HG02884 (cell line): ENCODE measurements at regions not wholly inside any gene's neighbourhood (a gene's known extent, or its start where the extent isn't known, plus 50 kb on each side); places are given as distances from the start of the nearest gene placed in this dataset.

Experiments used
- ATAC-seq: cut with Tn5 transposase; IDR thresholded peaks from one replicate; pipeline ENCODE4 v1.9.1; 2021; ENCODE audit warnings: mild to moderate bottlenecking, moderate library complexity; ENCODE audit not compliant: unreplicated experiment

GRCh38 chr10:129390726-129391125, 76.3 kb upstream of the MGMT start:
- no peak for ATAC-seq

DNA sequence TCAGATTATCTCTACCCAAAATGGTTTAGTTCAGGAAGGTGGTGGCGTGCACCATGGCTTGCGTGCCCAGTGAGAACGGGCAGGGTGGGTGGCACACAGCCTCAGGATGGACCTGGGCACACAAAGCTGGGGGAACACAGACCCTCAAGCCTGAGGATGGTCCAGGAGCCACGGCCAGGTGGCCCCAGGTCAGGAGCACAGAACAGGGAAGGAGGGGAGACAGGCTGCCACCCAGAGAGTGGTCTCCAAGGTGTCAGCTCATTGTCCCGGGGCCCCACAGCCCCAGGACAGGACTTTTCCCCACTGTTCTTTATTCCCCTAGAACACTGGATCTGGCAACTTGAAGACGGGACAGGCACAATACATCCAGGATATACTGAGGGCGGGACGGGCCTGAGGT, 75.6 kb upstream of the MGMT start:
- no peak for ATAC-seq

- no peak for ATAC-seq
These were observed 74.2 kb upstream of the MGMT start for GRCh38 chr10:129392855-129393254.

DNA sequence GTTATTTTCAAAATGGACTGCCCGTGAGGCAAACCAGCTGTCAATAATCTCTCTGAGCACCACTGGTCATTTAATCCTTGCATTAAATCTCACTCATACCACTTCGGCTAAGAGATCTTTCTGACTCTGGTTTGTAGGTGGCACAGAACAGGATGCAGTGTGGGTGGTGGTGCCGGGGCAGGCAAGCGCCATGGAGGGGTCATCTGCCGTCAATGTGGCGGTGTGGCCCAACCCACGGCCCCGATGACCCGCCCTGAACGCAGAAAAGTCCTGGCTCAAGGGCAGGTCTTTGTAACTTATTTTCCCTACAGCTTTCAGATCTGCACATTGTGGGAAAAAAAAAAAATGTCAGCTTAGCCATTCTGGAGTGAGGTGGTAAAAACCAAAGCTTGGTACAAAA, 73.2 kb upstream of the MGMT start:
- ATAC-seq, result no peak

GRCh38 chr10:129394518-129395328, 72.3 kb upstream of the MGMT start:
- ATAC-seq, result no peak

DNA sequence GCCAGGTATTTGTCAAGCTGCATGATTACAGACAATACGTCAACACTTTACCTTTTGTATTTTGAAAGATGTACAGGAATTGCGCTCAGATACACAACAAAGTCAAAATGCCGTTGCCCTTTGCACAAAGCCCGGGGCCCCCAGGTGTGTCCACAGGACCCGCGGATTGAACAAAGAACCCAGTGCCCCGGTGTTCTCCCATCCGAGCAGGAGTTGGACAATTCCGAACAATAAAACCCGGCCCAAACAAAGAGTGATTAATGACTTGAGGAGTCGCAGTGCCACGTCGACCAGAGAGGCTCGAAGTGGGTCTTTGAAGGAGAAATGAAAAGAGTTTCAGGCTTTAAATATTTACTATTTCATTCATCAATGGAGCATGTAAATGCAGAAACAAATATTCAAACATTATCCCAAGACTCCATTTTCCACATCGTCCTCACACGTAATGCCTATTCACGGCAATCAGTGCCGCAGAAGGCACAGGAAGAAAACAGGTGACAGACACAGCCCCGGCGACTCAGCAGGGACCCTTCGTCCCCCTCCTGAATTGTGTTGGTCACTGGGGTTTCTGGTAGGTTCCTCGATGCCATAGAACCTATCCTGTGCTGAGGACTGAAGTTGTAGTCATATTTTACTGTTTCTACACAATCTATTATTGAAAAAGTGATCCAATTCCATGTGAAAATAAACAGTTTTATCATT, 70.9 kb upstream of the MGMT start:
- ATAC-seq, result no peak

DNA sequence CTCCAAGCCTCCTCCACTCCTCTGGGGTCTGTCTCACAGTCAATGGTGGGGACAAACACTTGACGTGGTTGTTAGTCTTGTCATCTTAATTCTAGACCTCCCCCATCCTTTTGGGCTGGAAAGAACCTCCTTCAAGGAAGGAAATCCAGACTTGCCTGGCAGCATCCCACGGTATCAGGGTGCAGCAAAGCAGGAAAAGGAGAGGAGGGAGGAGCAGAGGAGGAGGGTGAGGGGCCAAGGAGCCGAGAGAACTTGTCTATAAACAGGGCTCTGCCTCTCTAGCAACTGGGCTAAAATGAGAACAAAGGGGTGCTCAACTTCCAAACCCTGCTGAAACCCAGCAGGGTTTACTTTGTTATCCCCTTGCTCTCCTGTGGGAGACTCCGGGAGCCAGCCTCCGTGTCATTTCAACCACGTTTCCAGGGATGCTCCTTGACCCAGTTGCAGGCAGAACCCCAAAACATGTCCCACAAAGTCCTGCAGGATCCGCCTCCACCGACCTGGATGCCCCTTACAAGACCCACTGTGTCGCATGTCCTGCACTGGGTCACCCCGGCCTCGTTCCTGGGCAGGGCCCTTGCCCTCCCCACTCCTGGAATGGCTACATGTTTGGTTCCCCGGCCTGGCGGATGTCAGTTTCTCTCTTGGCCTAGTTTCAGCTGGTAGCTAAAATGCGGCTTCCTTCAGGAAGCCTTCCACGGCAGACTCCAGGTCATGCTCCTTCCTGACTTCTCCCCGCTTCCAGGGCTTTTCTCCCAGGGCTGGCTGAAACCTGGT, 69.7 kb upstream of the MGMT start:
- ATAC-seq, result no peak

- no peak for ATAC-seq
These were observed 68.3 kb upstream of the MGMT start for GRCh38 chr10:129398711-129399141.

DNA sequence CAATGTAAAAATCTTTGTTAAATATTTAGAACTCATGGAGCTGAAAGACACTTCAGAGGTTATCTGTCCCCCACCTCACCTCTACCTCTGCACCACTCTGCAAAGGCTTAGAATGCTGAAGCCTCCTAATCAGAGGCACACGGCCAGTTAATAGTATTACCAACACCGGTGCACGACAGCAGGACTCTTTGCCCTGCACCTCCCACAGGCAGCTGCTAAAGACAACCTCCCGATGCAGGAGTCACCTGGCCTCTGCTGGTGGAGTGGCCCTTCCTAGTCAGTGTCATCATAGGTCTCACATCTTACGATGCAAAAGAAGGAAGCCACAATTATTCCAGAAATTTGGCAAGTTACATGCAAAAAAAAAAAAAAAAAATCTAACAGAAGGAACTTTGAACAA, 66.6 kb upstream of the MGMT start:
- no peak for ATAC-seq

DNA sequence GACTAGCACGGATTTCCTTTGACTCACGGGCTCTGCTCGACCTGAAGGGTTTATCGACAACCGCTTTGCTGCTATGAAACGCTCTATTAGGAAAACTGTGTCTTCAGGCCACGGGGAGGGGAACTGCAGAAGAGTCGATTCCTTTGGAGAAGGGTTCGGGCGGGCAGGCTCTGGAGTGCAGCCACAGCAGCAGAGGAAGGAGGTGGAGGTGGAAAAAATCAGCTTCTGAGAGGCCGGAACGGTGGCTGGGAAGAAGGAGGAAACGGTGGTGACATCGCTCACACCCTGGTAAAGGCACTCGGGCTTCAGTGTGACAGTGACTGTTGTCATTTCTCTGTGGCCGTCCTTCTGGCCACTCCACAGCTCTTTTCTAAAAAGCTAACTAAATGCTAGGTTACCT, 64.6 kb upstream of the MGMT start:
- ATAC-seq, result no peak

- no peak for ATAC-seq
These were observed 63.0 kb upstream of the MGMT start for GRCh38 chr10:129404091-129404490.

- no peak for ATAC-seq
These were observed 61.7 kb upstream of the MGMT start for GRCh38 chr10:129405389-129405788.

DNA sequence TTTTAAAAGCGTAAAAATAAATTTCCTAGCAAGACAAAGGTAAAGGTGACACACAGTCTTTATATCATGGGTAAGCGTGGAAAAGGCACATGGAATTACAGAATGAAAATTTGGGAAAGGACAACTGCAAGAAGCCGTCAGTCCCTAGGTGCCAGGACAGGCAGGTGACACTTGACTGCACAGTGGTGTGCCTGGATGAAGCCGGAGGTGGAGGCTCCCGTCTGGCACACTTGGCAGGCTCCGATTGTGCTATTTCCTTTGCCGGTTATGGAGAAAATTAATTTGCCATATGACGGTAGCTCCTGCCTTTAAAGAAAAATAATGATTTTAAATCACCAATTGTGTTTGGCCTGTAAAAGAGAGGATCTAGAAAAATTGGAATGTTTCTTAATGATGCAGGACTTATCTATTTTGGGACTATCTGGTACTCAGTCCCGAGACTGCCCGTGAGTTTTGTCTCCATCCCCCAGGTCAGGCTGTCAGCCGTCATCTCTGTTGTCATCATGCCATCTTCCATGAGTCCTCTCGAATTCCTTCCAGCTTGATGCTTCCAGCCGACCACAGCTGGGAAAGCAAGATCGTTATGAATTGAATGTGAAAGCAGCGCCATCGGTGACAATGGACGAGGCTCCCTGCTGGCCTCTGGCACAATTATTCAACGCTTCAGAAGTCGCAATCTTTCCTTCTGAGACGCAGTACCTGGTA, 56.2 kb upstream of the MGMT start:
- ATAC-seq, result no peak

GRCh38 chr10:129411393-129411705, 55.7 kb upstream of the MGMT start:
- ATAC-seq, result no peak

DNA sequence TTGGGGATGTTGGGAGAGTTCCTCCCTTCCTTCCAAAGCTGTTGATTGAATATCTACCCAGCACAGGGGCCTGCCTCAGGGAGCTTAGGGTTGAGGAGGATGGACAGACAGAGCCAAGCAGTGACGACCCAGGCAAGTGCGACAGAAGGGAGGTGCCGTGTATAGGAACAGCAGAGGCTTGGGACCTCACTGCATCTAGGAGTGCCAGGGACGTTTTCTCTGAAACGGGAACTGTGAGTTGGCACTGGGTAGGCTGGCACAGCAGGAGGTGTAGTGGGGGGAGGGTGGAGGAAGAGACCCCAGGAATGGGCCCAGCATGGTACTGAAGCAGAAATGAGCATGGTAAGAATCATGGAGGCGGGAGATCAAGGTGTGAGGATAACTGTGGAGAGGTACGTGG, 55.3 kb upstream of the MGMT start:
- ATAC-seq, result no peak

DNA sequence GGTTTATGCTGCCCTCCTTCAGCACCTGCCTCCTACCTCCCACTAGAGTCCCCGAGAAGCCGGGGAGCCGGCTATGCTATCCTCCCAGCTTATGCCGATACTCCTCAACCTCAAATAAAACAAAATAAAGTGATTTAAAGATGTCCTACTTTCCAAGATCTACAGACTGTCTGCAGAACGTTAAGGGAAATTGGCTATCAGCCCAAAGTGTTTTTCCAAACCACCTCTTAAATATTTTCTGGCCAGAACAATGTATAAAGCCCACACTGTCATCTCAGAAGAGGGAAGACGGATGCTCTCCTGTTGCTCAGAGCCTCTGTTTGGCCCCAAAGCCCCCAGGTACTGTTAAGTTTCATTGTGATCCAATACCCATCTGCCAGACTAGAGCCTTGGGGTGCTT, 54.0 kb upstream of the MGMT start:
- ATAC-seq, result no peak

DNA sequence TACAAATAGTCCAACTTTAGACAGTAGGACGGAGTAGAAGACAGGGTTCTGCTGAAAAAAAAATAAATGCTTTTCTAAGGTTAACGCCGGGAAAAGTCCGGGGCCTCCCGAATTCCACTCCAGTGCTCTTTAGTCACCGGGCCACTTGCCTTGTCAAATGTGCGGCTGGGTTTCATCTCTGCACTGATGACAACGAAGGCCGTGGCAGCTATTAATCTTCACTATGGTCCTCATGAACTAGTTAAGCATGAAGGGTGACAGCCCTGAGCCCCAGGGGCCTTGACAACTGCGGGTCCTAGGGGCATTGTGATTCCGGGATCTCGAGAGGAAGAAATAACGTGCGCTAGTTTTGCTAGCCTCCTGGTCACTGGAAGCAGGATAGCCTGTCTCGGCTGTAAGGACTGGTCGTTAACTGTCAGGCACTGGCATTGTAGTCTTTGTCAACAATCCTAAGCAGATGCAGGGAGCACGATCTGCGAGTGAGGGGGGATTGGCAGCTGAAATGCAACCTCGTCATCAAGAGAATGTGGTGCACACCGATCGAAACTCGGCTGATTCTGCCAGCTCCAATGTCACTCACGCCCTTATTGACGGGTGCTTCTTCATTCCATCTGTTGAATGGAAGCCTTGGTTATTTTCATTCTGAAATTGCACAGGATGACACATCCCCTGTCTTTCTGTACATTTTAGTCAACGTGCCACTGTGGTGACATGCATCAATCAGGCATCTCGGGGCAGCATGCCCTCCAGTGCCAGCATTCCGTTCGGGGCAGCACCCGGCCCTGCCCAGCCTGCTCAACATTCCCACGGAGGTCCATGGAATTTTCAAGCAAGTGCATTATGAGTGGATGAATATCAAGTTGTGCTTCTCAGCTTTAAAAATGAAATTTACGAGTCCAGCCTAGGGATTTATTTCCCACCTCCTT, 51.6 kb upstream of the MGMT start:
- ATAC-seq, result no peak

DNA sequence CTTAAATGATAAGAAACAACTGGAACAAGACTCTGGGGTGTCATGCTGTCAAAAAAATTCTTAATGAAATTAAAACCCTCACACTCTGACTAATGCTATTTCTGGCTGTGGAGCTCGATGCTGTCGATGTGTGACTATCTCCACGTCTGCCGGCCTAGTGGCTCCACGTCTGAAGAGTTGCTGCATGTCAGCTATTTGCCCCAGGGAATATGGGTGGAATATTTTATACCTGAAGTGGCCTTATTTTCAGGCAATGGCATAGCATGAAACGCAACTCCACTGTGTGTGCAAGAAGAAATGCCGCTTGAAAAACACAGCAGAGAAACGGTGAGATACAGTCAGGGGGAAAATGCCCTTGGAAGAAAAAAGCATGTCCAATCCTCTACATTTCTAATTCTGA, 50.9 kb upstream of the MGMT start:
- no peak for ATAC-seq

DNA sequence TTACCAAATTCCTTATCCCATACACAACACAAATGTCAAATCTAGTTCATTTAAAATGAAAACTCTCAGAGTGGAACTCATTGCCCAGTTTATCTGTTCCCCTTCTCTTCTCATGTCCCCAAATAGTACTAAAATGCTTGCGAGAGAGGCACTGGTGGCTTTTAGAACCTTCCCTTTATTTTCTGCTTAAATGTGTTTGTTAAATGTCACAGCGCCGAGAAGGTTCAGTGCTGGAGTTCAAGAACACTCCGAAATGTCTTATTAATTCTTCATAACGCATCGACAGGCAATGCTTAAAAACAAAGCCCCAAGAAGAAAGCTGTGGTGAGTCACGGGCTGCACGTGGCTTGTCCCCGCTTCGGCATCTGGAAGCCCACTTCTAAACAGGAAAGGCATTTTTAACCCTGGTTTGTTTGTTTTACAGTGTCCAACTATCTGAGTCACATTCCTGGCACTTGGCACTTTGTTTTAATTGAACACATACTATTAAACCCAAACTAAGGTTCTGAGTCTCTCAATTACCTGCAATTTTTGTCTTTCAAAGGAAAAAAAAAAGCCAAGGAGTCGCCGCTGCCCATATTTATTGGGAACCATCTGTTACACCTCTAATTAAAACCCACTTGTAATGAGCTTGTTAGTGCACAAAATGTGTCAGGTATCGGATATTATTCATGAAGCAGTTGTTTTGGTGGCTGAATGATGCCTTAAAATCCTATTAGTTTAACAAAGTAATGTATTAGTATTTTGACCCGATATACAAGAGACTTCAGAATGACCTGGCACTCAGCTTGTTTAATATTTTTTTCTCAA, 49.9 kb upstream of the MGMT start:
- no peak for ATAC-seq
